ENCODE measurements at regions not wholly inside any gene's neighbourhood (a gene's known extent, or its start where the extent isn't known, plus 50 kb on each side); places are given as distances from the start of the nearest gene placed in this dataset.

DNA sequence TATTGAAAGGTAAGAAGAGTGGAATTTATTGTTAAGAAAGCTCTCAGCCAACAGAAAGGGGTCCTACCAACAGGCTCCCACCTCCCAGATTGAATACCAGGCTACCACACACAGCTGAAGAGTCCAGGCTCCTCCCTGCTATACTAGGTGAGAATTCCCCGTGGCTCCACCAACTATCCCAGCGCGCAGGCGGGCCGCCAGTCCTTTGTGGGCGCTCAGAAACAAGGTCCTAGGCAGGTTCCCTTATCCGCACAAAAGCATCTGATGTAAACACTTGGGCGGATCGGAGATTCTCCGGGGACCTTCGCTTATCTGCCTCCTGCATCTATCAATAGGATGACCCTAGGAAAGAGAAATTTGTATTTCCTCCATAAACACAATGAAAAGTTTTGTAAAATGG lies 423.9 kb upstream of the ADGRL4 start:
- Histone ChIP-seq H3K79me2 (ENCODE audit: insufficient read depth, low read length) (no peaks in the 10 kb centered on the region), H3K27ac (ENCODE audit: low read depth, low read length) (no peak overlapping the region), H3K36me3 (ENCODE audit: low read length) (no peaks in the 10 kb centered on the region; the same call in 1 of the 2 replicates), H3K9ac (ENCODE audit: low read length) (no peak overlapping the region), H3K4me2 (ENCODE audit: low read depth, low read length, poor library complexity, severe bottlenecking) (no peak overlapping the region), H3K4me3 (ENCODE audit: insufficient read depth, low read length, poor library complexity, severe bottlenecking) (no peak overlapping the region), H3F3A (ENCODE audit: insufficient read depth) (no peaks in the 10 kb centered on the region), H2AFZ (ENCODE audit: low read depth, low read length, severe bottlenecking) (no peak overlapping the region), H3K9me2 (replicated peaks; ENCODE audit: insufficient read depth, low read length) (no peaks in the 10 kb centered on the region), H4K20me1 (ENCODE audit: low read depth, low read length) (no peaks in the 10 kb centered on the region), H3K9me3 (ENCODE audit: insufficient read depth, low read length) (no peaks in the 10 kb centered on the region), H3K27me3 (ENCODE audit: low read length) (no peaks in the 10 kb centered on the region)
- no peak for TF ChIP-seq EZH2phosphoT487 (conservative IDR thresholded peaks at IDR 0.05; ENCODE audit: low read length)
- no peak for TF ChIP-seq CTCF (IDR thresholded peaks at IDR 0.05; ENCODE audit: insufficient read depth, low read length, poor library complexity, severe bottlenecking)

DNA sequence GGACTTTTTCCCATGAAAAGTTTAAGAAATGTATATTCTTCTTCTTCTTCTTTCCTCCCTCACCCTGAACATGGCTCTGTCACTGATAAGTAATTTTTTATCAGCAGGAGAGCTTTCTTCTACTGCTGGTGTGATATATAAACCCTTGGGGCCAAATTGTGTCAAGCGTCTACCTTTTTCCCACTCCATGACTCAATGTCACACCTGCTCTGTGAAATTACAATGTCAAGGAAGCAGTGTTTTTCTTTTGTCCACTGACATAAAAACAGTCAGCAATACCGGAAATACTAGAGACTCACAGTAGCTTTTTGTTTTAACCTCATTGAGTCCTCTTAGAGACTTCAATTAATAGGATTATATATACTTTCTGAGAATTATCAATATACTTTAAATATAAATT lies 416.2 kb upstream of the ADGRL4 start:
- Histone ChIP-seq H3K79me2 (ENCODE audit: insufficient read depth, low read length) (no peaks in the 10 kb centered on the region), H3K9me2 (replicated peaks; ENCODE audit: insufficient read depth, low read length) (no peaks in the 10 kb centered on the region), H3K4me2 (ENCODE audit: low read depth, low read length, poor library complexity, severe bottlenecking) (no peak overlapping the region), H3K4me3 (ENCODE audit: insufficient read depth, low read length, poor library complexity, severe bottlenecking) (no peak overlapping the region), H3K36me3 (ENCODE audit: low read length) (no peaks in the 10 kb centered on the region), H3K9ac (ENCODE audit: low read length) (no peak overlapping the region), H4K20me1 (ENCODE audit: low read depth, low read length) (no peaks in the 10 kb centered on the region), H3K9me3 (ENCODE audit: insufficient read depth, low read length) (no peaks in the 10 kb centered on the region), H3K27me3 (ENCODE audit: low read length) (no peaks in the 10 kb centered on the region), H3K27ac (ENCODE audit: low read depth, low read length) (no peak overlapping the region), H2AFZ (ENCODE audit: low read depth, low read length, severe bottlenecking) (no peak overlapping the region), H3F3A (ENCODE audit: insufficient read depth) (no peaks in the 10 kb centered on the region)
- TF ChIP-seq CTCF (IDR thresholded peaks at IDR 0.05; ENCODE audit: insufficient read depth, low read length, poor library complexity, severe bottlenecking) (no peak), EZH2phosphoT487 (conservative IDR thresholded peaks at IDR 0.05; ENCODE audit: low read length) (no peak)

GRCh38 chr1:79398501-79398900 lies 392.0 kb upstream of the ADGRL4 start:
- H3K36me3 ChIP-seq (ENCODE audit: low read length): no peaks in the 10 kb centered on the region
- H3K4me2 ChIP-seq (ENCODE audit: low read depth, low read length, poor library complexity, severe bottlenecking): no peak overlapping the region
- H3K27ac ChIP-seq (ENCODE audit: low read depth, low read length): no peak overlapping the region
- H3K9me2 ChIP-seq (replicated peaks; ENCODE audit: insufficient read depth, low read length): no peaks in the 10 kb centered on the region
- no peaks in the 10 kb centered on the region for H3K27me3 ChIP-seq (ENCODE audit: low read length)
- no peaks in the 10 kb centered on the region for H4K20me1 ChIP-seq (ENCODE audit: low read depth, low read length)
- no peak overlapping the region for H3K9ac ChIP-seq (ENCODE audit: low read length)
- TF ChIP-seq CTCF (IDR thresholded peaks at IDR 0.05; ENCODE audit: insufficient read depth, low read length, poor library complexity, severe bottlenecking) (no peak), EZH2phosphoT487 (conservative IDR thresholded peaks at IDR 0.05; ENCODE audit: low read length) (no peak)
- H3K79me2 ChIP-seq (ENCODE audit: insufficient read depth, low read length): no peaks in the 10 kb centered on the region
- no peaks in the 10 kb centered on the region for H3F3A ChIP-seq (ENCODE audit: insufficient read depth)
- no peak overlapping the region for H2AFZ ChIP-seq (ENCODE audit: low read depth, low read length, severe bottlenecking)
- no peak overlapping the region for H3K4me3 ChIP-seq (ENCODE audit: insufficient read depth, low read length, poor library complexity, severe bottlenecking)
- no peaks in the 10 kb centered on the region for H3K9me3 ChIP-seq (ENCODE audit: insufficient read depth, low read length)

Measured in SU-DHL-6 (cell line).